ENCODE measurements at regions not wholly inside any gene's neighbourhood (a gene's known extent, or its start where the extent isn't known, plus 50 kb on each side); places are given as distances from the start of the nearest gene placed in this dataset.
"Not testable (repeated sequence)": the region's sequence is repeated elsewhere in the genome, so short reads cannot be mapped to it uniquely, and the experiment has no call there.

DNA sequence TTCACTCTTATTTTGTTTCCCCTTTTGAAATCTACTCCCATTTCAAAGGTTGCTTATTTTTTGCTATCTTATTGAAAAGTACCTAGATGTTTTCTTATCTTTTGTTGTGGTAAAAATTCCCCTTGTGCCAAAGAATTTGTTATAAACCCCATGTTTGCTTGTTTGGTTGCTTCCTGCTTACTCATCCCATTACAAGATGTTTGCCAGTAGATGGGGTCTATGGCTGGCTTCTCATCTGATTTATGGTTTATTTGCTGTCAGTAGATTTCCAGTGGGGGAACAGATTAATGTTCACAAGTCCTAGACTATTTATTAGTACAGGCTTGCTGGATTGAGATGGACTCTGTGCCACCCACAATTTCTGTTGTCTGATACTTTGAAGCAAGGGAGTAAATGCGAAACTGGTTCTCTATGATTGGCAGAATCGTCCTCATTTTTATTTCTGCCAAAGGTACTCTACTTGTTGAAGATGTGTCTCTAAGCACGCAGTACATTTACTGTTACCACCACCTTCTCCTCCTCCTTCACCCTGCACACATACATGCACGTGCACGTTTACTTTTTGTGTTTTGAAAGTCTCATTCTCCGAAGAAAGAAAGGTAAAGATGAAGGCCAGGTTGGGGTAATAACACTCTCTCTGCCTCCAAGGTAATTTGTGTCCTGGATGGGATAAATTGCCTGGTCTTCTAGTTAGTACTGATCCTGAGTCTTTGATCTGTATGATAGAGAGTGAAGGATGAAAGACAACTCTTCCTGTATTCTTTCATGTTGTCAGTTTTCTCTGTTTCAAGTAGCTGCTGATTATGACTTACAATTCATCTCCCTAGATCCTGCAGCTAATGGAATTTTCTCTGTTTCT, 117.2 kb upstream of the ATP2B1 start:
- Histone ChIP-seq H3K9me3 (ENCODE audit: insufficient read depth, low read depth, low read length) (no peaks in the 10 kb centered on the region), H3K27me3 (ENCODE audit: insufficient read depth, low read length) (no peaks in the 10 kb centered on the region), H3K4me3 (ENCODE audit: low read length) (no peak overlapping the region), H3K9ac (ENCODE audit: low read depth, low read length) (no peak overlapping the region), H3K27ac (ENCODE audit: low read length) (no peak overlapping the region), H3K4me1 (ENCODE audit: insufficient read depth, low read length) (peaks cover 9% of the 10 kb centered on the region), H3K36me3 (ENCODE audit: insufficient read depth, low read depth, low read length) (no peaks in the 10 kb centered on the region)

DNA sequence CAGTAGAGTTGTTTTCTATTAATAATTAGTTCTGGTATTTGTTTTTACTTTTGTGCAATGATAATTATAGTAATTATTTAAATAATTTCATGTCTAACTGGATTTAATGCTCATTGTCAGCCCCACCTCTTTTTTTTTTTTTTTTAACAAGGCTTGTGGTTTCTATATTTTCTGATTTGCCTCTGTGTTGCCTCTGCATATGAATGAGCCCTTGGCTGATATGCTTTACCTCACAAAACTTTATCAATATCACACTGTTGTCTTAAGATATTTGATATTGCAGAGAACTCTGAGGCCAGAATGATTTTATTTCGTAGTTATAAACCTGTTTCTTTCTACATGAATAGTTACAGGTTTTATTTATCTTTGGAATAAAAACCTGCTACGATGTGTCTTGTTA, 116.2 kb upstream of the ATP2B1 start:
- no peak overlapping the region for H3K27ac ChIP-seq (ENCODE audit: low read length)
- no peaks in the 10 kb centered on the region for H3K9me3 ChIP-seq (ENCODE audit: insufficient read depth, low read depth, low read length)
- H3K4me3 ChIP-seq (ENCODE audit: low read length): no peak overlapping the region
- no peaks in the 10 kb centered on the region for H3K27me3 ChIP-seq (ENCODE audit: insufficient read depth, low read length)
- no peak overlapping the region for H3K9ac ChIP-seq (ENCODE audit: low read depth, low read length)
- no peaks in the 10 kb centered on the region for H3K36me3 ChIP-seq (ENCODE audit: insufficient read depth, low read depth, low read length)
- H3K4me1 ChIP-seq (ENCODE audit: insufficient read depth, low read length): peaks cover 9% of the 10 kb centered on the region

GRCh38 chr12:89822992-89823391, 114.4 kb upstream of the ATP2B1 start:
- not testable (repeated sequence) for H3K36me3 ChIP-seq (ENCODE audit: insufficient read depth, low read depth, low read length); H3K9me3 ChIP-seq (ENCODE audit: insufficient read depth, low read depth, low read length); H3K4me3 ChIP-seq (ENCODE audit: low read length); H3K4me1 ChIP-seq (ENCODE audit: insufficient read depth, low read length); H3K27ac ChIP-seq (ENCODE audit: low read length); H3K9ac ChIP-seq (ENCODE audit: low read depth, low read length); H3K27me3 ChIP-seq (ENCODE audit: insufficient read depth, low read length)

GRCh38 chr12:89821896-89822295, 113.3 kb upstream of the ATP2B1 start:
- H3K9me3 ChIP-seq (ENCODE audit: insufficient read depth, low read depth, low read length): no peaks in the 10 kb centered on the region
- no peak overlapping the region for H3K4me3 ChIP-seq (ENCODE audit: low read length)
- H3K9ac ChIP-seq (ENCODE audit: low read depth, low read length): no peak overlapping the region
- H3K27me3 ChIP-seq (ENCODE audit: insufficient read depth, low read length): no peaks in the 10 kb centered on the region
- H3K27ac ChIP-seq (ENCODE audit: low read length): no peak overlapping the region
- peaks cover 9% of the 10 kb centered on the region for H3K4me1 ChIP-seq (ENCODE audit: insufficient read depth, low read length)
- no peaks in the 10 kb centered on the region for H3K36me3 ChIP-seq (ENCODE audit: insufficient read depth, low read depth, low read length)

- H3K27ac ChIP-seq (ENCODE audit: low read length): no peak overlapping the region
- H3K27me3 ChIP-seq (ENCODE audit: insufficient read depth, low read length): no peaks in the 10 kb centered on the region
- peaks cover 3% of the 10 kb centered on the region; the same call in 1 of the 2 replicates for H3K4me1 ChIP-seq (ENCODE audit: insufficient read depth, low read length)
- no peak overlapping the region for H3K4me3 ChIP-seq (ENCODE audit: low read length)
- no peaks in the 10 kb centered on the region for H3K36me3 ChIP-seq (ENCODE audit: insufficient read depth, low read depth, low read length)
- H3K9me3 ChIP-seq (ENCODE audit: insufficient read depth, low read depth, low read length): no peaks in the 10 kb centered on the region
- H3K9ac ChIP-seq (ENCODE audit: low read depth, low read length): no peak overlapping the region
These were observed 109.0 kb upstream of the ATP2B1 start for GRCh38 chr12:89817501-89818226.

- no peaks in the 10 kb centered on the region for H3K27me3 ChIP-seq (ENCODE audit: insufficient read depth, low read length)
- no peaks in the 10 kb centered on the region for H3K36me3 ChIP-seq (ENCODE audit: insufficient read depth, low read depth, low read length)
- H3K4me3 ChIP-seq (ENCODE audit: low read length): no peak overlapping the region
- H3K4me1 ChIP-seq (ENCODE audit: insufficient read depth, low read length): no peaks in the 10 kb centered on the region
- H3K9ac ChIP-seq (ENCODE audit: low read depth, low read length): no peak overlapping the region
- H3K9me3 ChIP-seq (ENCODE audit: insufficient read depth, low read depth, low read length): no peaks in the 10 kb centered on the region
- no peak overlapping the region for H3K27ac ChIP-seq (ENCODE audit: low read length)
These were observed 106.6 kb upstream of the ATP2B1 start for GRCh38 chr12:89815225-89815624.

DNA sequence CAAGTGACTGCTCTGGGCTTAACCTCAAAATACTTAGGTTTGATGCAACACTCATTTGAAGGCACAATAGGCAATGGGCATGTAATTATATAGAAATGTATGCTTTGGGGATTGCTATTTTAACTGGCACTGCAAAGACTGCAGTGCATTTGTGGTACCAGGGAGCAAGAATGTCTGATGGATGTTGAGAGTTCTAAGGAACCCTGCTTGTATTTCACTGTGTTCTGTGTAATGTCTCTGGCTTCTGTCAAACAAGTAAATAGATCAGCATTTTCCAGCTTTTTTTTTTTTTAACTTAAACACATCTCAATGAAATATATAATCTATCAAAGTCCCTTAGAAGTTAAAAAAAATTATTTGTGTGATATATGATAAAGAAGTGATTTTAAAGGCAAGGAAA, 94.8 kb upstream of the ATP2B1 start:
- Histone ChIP-seq H3K9ac (ENCODE audit: low read depth, low read length) (no peak overlapping the region), H3K4me1 (ENCODE audit: insufficient read depth, low read length) (no peaks in the 10 kb centered on the region), H3K4me3 (ENCODE audit: low read length) (no peak overlapping the region), H3K9me3 (ENCODE audit: insufficient read depth, low read depth, low read length) (no peaks in the 10 kb centered on the region), H3K36me3 (ENCODE audit: insufficient read depth, low read depth, low read length) (no peaks in the 10 kb centered on the region), H3K27me3 (ENCODE audit: insufficient read depth, low read length) (no peaks in the 10 kb centered on the region), H3K27ac (ENCODE audit: low read length) (no peak overlapping the region)

- Histone ChIP-seq H3K9me3 (ENCODE audit: insufficient read depth, low read depth, low read length) (no peaks in the 10 kb centered on the region), H3K9ac (ENCODE audit: low read depth, low read length) (no peak overlapping the region), H3K4me3 (ENCODE audit: low read length) (no peak overlapping the region), H3K36me3 (ENCODE audit: insufficient read depth, low read depth, low read length) (no peaks in the 10 kb centered on the region), H3K27me3 (ENCODE audit: insufficient read depth, low read length) (no peaks in the 10 kb centered on the region), H3K4me1 (ENCODE audit: insufficient read depth, low read length) (no peaks in the 10 kb centered on the region), H3K27ac (ENCODE audit: low read length) (no peak overlapping the region)
These were observed 92.6 kb upstream of the ATP2B1 start for GRCh38 chr12:89801284-89801683.

GRCh38 chr12:89800435-89800834, 91.8 kb upstream of the ATP2B1 start:
- Histone ChIP-seq H3K4me1 (ENCODE audit: insufficient read depth, low read length) (no peaks in the 10 kb centered on the region), H3K9ac (ENCODE audit: low read depth, low read length) (no peak overlapping the region), H3K9me3 (ENCODE audit: insufficient read depth, low read depth, low read length) (no peaks in the 10 kb centered on the region), H3K4me3 (ENCODE audit: low read length) (no peak overlapping the region), H3K27ac (ENCODE audit: low read length) (no peak overlapping the region), H3K36me3 (ENCODE audit: insufficient read depth, low read depth, low read length) (no peaks in the 10 kb centered on the region), H3K27me3 (ENCODE audit: insufficient read depth, low read length) (no peaks in the 10 kb centered on the region)

GRCh38 chr12:89799316-89799715, 90.7 kb upstream of the ATP2B1 start:
- Histone ChIP-seq H3K4me3 (ENCODE audit: low read length) (no peak overlapping the region), H3K9ac (ENCODE audit: low read depth, low read length) (no peak overlapping the region), H3K4me1 (ENCODE audit: insufficient read depth, low read length) (no peaks in the 10 kb centered on the region), H3K27ac (ENCODE audit: low read length) (no peak overlapping the region), H3K9me3 (ENCODE audit: insufficient read depth, low read depth, low read length) (no peaks in the 10 kb centered on the region), H3K27me3 (ENCODE audit: insufficient read depth, low read length) (no peaks in the 10 kb centered on the region), H3K36me3 (ENCODE audit: insufficient read depth, low read depth, low read length) (no peaks in the 10 kb centered on the region)

- Histone ChIP-seq H3K9ac (ENCODE audit: low read depth, low read length) (no peak overlapping the region), H3K4me1 (ENCODE audit: insufficient read depth, low read length) (no peaks in the 10 kb centered on the region), H3K36me3 (ENCODE audit: insufficient read depth, low read depth, low read length) (no peaks in the 10 kb centered on the region), H3K27me3 (ENCODE audit: insufficient read depth, low read length) (no peaks in the 10 kb centered on the region), H3K27ac (ENCODE audit: low read length) (no peak overlapping the region), H3K9me3 (ENCODE audit: insufficient read depth, low read depth, low read length) (no peaks in the 10 kb centered on the region), H3K4me3 (ENCODE audit: low read length) (no peak overlapping the region)
These were observed 88.8 kb upstream of the ATP2B1 start for GRCh38 chr12:89797436-89797835.

DNA sequence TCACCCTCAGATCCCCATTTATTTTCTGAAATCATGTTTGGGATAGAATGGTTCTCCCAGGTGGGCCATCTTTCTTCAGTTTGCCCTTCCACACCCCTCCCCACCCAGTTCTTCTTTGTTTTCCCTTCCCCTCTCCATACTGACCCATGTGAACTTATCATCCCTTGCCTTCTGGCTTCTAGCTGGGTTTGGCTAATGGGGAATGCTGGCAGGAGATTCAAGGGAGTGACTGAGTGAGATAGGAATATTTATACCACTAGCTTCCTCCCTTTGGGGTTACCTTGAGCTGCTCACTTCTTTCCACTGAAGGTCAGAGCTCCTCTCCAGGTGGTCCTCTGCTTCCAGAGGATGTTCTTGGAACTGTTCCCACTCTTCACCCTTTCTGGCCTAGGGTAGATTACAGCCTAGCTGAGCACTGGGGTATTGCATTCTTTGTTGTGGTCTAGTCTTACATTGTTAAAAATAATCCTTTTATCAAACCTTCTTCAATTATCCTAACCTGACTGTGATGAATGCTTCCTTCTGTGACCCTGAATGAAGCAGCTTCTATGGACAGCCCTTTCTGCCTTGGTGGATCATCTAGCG, 88.3 kb upstream of the ATP2B1 start:
- no peak overlapping the region for H3K9ac ChIP-seq (ENCODE audit: low read depth, low read length)
- no peak overlapping the region for H3K27ac ChIP-seq (ENCODE audit: low read length)
- no peak overlapping the region for H3K4me3 ChIP-seq (ENCODE audit: low read length)
- H3K4me1 ChIP-seq (ENCODE audit: insufficient read depth, low read length): no peaks in the 10 kb centered on the region
- H3K9me3 ChIP-seq (ENCODE audit: insufficient read depth, low read depth, low read length): no peaks in the 10 kb centered on the region
- no peaks in the 10 kb centered on the region for H3K36me3 ChIP-seq (ENCODE audit: insufficient read depth, low read depth, low read length)
- H3K27me3 ChIP-seq (ENCODE audit: insufficient read depth, low read length): no peaks in the 10 kb centered on the region
